GM13976 (cell line): ENCODE measurements at regions not wholly inside any gene's neighbourhood (a gene's known extent, or its start where the extent isn't known, plus 50 kb on each side); places are given as distances from the start of the nearest gene placed in this dataset.

Source experiments
- DNase-seq: peaks from one replicate; pipeline ENCODE4 v3.0.0; 2012; ENCODE audit warnings: low spot score
- in situ Hi-C: fragments of 300-500 bp; cut with MboI; formaldehyde crosslinking; loops from one replicate; pipeline ENCODE4 v1.12.0; 2022; ENCODE audit warnings: low sequenced_read_pairs, mixed read lengths, inconsistent platforms; ENCODE audit not compliant: unreplicated experiment
- TF ChIP-seq, protein P1 (sequence below): IDR thresholded peaks from 2 replicates; pipeline ENCODE4 v1.5.1; 2012; ENCODE audit warnings: borderline replicate concordance, mild to moderate bottlenecking; ENCODE audit not compliant: insufficient read depth; ENCODE audit errors: extremely low read depth, missing control alignments, control extremely low read depth

DNA sequence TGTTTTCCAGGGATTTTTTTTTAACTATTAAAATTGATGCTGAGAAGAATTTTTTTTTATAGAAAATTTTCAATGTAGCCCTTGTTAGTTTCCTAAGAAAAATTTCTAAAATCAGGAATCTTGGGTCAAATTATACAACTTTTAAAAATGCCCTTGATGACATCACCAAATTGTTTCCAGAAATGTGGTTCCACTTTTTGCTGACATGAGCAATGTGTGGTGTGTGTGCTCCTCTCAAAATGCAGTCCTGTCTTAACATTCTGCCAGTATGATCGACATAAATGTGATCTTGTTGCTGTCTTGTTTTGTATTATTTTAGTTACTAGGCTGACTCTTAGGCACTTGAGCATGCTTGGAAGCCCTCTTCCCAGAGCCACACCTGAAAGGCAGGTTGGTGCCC lies 89.7 kb upstream of the ST6GAL2 start:
- no peak for DNase-seq
- in situ Hi-C loops = no loop called here
- TF ChIP-seq, protein P1, sequence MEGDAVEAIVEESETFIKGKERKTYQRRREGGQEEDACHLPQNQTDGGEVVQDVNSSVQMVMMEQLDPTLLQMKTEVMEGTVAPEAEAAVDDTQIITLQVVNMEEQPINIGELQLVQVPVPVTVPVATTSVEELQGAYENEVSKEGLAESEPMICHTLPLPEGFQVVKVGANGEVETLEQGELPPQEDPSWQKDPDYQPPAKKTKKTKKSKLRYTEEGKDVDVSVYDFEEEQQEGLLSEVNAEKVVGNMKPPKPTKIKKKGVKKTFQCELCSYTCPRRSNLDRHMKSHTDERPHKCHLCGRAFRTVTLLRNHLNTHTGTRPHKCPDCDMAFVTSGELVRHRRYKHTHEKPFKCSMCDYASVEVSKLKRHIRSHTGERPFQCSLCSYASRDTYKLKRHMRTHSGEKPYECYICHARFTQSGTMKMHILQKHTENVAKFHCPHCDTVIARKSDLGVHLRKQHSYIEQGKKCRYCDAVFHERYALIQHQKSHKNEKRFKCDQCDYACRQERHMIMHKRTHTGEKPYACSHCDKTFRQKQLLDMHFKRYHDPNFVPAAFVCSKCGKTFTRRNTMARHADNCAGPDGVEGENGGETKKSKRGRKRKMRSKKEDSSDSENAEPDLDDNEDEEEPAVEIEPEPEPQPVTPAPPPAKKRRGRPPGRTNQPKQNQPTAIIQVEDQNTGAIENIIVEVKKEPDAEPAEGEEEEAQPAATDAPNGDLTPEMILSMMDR = no peak

DNA sequence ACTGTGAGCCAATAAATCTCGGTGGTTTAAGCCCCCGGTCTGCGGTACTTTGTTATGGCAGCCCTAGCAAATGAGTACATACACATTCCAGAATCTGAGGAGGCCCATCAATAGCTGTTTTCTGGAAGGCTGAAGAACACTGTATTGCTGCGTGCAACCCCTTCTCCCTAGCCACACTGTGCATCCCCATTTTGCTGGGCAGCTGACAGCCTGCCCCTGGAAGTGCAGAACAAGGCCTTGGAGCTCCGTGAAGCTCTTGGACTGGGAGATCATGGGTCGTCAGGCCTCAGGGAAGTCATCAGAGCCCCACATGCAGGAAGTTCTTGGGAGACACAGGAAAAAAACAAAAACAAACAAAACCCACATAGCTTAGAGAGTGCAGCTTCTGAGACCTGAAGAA lies 90.6 kb upstream of the ST6GAL2 start:
- TF ChIP-seq, protein P1 = no peak
- in situ Hi-C loops = no loop called here
- no peak for DNase-seq

DNA sequence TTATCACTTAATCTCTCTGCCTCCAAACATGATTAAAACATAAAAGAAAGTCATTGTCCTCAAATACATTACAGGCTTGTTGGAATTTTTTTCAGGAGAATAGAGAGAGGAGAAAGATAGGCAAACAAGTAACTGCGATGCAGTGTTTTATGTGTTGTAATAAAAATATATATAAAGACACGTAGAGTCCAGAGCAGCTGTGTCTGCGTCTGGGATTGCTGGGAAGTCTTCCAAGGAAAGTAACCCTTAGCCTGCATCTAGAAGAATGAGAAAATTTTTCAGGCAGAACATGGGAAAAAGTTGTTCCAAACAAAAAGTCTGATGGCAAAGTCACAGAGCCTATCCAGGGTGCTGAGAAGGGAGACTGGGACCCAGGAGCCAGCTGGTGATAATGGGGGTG lies 91.8 kb upstream of the ST6GAL2 start:
- TF ChIP-seq, protein P1 = no peak
- in situ Hi-C loops = no loop called here
- no peak for DNase-seq

DNA sequence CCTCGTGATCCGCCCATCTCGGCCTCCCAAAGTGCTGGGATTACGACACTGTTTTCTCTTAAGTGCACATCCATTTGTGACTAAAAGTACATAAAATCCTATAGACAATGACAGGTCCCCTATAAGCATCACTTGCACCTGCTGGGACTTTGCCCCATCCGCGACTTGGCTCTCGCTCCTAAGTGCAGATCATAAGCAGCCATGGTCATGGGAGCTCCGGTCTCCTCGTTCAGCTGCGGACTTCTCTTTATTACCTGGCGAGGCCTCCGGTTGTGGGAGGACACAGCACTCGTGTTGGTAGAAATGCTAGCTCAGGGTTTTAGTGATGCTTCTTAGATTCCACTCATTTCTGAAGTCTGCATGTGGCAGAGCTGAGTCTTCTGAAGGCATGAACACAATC lies 92.7 kb upstream of the ST6GAL2 start:
- TF ChIP-seq, protein P1 = no peak
- no peak for DNase-seq
- in situ Hi-C loops = no loop called here

DNA sequence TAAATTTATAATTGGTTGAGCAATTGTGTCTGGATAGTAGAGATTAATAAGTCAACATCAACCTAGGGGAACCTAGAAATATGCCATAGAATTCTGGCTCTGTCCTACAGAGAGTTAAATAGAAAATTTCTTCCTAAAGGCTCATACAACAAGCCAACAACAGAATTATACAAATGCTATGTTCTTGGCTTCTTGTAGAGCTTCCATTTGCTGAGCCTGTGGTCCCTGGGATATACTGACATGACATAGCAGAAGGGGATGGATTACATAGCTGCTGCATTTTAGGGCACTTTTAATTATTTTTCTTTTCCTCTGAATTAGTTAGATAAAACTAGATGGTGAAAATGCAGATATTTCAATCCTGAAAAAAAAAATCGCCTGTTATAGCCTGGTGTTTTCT lies 95.5 kb upstream of the ST6GAL2 start:
- TF ChIP-seq, protein P1 = no peak
- DNase-seq = no peak
- in situ Hi-C loops = no loop called here

DNA sequence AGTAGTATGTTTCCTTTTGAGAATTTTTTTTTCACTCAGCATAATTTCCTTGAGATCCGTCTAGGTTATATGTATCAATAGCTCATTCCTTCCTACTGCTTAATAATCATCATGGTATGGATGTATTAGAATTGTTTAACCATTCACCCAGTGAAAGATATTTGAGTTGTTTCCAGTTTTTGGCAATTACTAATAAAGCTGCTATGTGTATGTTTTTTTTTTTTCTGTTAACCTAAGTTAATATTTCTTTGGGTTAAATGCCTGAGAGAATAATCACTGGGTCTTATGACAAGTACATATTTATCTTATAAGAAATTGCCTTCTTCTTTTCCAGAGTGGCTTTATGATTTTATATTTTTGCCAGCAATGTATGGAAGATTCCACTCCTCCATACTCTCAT lies 96.4 kb upstream of the ST6GAL2 start:
- TF ChIP-seq, protein P1 = no peak
- DNase-seq = no peak
- in situ Hi-C loops = no loop called here

DNA sequence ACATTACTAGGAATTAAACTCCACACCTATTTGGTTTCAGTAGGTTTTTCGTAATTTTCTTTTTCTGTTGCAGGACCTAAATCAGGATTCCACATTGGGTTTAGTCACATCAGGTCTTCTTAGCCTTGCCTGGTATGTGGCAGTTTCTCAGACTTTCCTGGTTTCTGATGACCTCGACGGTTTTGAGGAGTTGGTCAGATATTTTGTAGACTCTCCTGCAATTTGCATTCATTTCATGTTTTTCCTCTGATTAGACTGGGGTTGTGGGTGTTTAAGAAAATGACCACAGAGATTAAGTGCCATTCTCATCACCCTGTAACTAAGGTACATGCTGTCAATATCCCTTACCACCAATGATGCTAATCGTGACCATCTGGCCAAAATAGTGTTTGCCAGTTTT lies 97.3 kb upstream of the ST6GAL2 start:
- no peak for DNase-seq
- TF ChIP-seq, protein P1 = no peak
- in situ Hi-C loops = no loop called here
